ENCODE measurements at regions not wholly inside any gene's neighbourhood (a gene's known extent, or its start where the extent isn't known, plus 50 kb on each side); places are given as distances from the start of the nearest gene placed in this dataset.
"Not testable (repeated sequence)": the region's sequence is repeated elsewhere in the genome, so short reads cannot be mapped to it uniquely, and the experiment has no call there.

DNA sequence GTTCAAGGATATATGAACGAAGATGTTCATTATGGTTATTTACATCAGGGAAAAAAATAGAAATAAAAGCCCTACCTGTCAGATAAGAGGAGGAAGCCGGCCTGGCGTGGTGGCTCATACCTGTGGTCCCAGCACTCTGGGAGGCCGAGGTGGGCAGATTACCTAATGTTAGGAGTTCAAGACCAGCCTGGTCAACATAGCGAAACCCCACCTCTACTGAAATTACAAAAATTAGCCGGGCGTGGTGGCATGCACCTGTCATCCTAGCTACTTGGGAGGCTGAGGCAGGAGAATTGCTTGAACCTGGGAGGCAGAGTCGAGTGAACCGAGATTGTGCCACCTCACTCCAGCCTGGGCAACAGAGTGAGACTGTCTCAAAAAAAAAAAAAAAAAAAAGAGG, 328.8 kb upstream of the SFRP2 start:
- DNase-seq (ENCODE audit: low spot score); intact Hi-C loops (cut with DNase I): not testable (repeated sequence)

DNA sequence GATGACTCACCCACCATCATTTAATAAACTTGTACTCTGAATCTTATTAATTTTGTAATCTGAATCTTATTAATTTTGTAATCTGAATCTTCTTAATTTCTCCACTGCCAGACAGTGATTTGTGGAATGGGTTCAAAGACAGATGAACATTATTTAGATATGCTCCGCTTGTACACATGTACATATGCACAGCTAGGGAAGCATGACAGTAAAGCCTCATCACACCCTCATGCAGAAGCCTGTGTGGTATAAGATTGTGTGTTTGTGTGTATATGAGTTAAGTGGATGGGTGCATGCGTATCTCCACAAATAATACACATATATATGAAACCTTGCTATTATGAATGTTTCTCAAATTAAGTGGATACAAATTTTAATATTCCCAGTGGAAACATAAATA, 318.5 kb upstream of the SFRP2 start:
- no peak for DNase-seq (ENCODE audit: low spot score)
- intact Hi-C loops (cut with DNase I) = no loop called here

DNA sequence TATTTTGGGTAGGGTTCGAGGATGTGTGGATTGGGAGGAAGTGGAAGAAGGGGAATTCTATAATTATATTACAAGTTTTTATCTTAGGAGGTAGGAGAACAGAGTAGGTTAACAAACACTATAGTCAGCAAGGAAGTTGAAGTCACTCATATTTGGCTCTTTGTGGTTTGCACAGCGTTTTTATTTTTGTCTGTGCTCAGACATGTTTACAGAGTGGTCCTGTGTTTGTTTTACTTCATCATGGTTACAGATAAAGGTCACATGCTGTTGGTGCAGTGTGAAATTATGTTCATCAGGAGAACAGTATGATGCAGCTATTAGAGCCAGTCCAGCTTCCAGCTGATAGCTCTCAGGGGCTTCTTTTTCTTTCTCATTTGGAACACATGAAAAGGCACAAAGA, 299.9 kb upstream of the SFRP2 start:
- intact Hi-C loops (cut with DNase I) = no loop called here
- DNase-seq (ENCODE audit: low spot score) = no peak

DNA sequence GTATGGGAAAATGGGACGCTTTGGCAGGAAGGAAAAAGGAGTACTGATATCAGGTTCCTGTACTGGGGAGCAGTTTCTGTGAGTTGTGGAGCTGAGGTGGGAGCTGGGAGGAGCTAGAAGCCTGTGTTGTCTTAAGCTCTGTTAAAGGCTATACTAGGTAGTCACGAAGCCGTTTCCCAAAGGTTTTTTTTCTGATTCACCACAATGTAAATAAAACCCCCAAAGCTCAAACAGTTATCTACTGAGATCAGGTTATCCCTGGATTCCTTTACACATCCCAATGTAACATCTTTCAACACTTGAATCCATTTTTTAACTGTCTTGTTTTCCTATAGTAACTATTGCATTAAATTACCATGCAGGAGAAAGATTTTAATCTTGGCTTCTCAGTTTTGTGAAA, 297.4 kb upstream of the SFRP2 start:
- no peak for DNase-seq (ENCODE audit: low spot score)
- intact Hi-C loops (cut with DNase I) = no loop called here

DNA sequence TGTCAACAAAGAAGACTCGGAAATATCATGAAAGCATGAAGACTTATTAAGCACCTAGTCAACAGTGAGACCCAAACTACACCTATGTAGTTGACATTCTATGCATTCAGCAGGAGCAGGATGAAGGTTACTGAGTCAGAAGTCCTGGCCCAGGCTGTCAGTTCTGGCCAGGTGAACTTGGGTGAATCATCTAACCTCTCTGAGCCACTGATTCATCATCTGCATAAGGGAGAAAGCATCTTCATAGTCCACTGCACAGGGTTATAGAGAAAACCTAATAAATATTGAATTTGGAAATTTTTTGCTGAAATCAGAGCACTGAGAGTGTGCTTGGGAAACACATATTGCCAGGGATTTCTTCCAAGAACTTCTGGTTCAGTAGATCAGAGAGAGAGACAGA, 296.0 kb upstream of the SFRP2 start:
- no peak for DNase-seq (ENCODE audit: low spot score)
- intact Hi-C loops (cut with DNase I) = no loop called here

DNA sequence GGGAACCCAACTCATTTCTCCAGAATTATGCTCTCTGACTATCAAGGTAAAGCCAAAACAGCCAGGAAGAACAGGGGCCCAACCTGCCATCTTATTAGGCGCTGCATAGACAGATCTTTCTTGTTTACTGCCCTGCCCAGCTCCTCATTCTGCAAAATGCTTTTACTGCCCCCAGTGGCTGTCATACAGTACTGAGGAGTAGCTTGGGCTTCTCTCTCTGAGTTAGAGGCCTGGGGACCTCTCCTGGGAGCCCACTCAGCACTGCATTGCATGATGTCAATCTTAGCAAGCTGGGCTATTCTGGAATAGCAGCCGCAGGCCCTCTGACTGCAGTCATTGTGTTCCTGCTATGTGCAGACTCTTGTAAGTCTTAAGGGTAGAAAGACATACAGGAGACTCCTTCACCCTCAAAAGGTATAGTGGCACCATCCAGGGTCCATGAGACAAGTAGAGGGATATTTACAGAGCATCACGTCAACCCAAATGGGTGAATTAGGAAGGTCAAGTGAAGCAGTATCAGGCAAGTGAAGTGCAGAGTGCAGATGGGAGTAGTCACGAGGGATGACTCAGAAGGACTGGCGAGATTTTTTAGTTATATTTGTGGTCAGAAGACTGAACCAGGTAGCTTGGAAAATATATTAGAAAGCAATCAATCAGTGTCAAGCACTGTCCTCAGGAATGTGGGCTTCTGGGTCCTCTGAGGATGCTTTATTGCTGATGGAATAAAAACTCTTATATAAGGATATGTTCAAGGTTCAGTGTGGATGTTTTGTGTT, 294.1 kb upstream of the SFRP2 start:
- DNase-seq (ENCODE audit: low spot score) = no peak
- intact Hi-C loops (cut with DNase I) = no loop called here

DNA sequence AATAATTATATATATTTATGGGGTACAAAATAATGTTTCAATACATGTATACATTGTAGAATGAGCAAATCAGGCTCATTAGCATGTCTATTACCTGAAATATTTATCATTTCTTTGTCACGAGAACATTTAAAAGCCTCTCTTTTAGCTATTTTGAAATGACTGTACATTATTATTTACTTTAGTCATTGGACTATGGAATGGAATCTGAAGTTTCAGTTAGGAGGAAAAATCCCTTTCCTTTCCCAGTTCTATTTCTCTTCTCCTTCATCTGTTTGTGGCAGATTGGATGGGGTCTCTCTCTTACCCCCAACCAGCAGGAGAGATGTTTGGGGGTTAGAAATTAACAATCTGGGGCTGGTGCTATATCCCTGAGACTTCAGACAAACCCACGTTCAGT, 292.5 kb upstream of the SFRP2 start:
- DNase-seq (ENCODE audit: low spot score) = no peak
- intact Hi-C loops (cut with DNase I) = no loop called here

DNA sequence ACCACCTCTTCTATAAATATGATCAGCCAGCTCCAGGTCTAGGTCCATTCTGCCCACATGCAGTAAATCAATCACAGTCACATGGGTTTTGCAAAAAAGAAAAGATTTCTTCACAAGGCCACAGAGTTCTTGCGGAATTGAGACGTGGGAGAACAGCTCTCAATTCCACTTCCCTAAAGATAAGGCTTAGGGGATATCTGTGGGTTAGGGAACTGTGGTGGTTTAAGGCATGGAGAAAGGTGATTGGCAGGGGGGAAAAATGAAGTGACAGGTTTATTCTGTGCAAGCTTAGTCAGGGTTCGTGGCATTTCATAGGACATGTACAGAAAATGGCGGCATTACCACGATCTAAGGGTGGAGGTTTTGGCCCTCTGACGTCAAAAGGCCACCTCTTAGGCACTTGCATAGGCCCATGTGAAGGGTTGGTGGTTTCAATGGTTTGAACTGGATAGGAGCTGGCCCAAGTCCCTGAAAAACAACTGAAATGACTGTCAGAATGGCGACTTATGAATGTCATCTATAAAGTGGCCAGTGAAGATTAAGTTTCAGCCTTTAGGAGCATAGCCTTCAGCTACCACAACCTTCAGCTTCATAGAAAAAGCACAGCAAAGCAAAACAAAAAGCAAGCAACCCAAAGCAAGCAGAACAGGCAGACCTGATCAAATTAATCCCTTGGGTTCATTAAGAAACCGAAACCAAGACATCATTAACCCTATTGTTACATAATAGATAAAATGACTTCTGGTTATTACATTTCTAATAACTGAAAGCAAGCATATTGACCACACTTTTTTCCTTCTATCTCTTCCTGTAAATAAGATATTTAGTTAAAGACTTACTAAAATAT, 289.8 kb upstream of the SFRP2 start:
- DNase-seq (ENCODE audit: low spot score) = no peak
- intact Hi-C loops (cut with DNase I) = no loop called here

DNA sequence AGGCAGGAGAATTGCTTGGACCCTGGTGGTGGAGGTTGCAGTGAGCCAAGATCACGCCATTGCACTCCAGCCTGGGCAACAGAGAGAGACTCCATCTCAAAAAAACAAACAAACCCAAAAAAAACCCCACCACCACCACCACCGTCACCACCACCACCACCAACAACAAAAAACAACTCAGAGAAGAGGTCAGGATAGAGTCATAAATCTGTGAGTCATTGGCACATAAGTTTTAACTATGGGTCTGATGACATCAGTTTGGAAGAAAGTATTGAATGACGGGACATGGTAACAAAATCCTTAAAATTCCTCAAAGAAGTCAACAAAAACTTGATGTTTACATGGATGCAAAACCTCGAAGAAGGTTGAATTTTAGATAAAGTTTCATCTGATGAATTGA, 288.0 kb upstream of the SFRP2 start:
- DNase-seq (ENCODE audit: low spot score) = no peak
- intact Hi-C loops (cut with DNase I) = no loop called here

DNA sequence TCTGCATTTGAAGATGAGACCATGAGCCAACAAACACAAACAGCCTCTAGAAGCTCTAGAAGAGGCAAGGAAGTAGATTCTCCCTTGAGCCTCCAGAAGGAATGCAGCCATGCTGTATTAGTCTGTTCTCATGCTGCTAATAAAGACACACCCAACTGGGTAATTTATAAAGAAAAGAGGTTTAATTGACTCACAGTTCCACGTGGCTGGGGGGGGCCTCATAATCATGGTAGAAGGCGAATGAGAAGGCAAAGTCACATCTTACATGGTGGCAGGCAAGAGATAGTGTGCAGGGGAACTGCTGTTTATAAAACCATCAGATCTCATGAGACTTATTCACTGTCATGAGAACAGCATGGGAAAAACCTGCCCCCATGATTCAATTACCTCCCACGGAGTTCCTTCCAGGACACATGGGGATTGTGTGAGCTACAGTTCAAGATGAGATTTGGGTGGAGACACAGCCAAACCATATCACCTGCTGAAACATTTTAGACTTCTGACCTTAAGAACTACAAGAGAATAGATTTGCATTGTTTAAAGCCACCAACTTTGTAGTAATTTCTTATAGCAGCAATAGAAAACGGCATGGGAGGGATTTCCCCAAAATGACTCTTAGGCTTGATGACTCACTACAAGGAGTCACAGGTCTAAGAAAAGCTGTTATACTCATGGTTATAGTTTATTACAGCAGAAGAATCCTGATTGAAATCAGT, 284.4 kb upstream of the SFRP2 start:
- no peak for DNase-seq (ENCODE audit: low spot score)
- intact Hi-C loops (cut with DNase I) = no loop called here

DNA sequence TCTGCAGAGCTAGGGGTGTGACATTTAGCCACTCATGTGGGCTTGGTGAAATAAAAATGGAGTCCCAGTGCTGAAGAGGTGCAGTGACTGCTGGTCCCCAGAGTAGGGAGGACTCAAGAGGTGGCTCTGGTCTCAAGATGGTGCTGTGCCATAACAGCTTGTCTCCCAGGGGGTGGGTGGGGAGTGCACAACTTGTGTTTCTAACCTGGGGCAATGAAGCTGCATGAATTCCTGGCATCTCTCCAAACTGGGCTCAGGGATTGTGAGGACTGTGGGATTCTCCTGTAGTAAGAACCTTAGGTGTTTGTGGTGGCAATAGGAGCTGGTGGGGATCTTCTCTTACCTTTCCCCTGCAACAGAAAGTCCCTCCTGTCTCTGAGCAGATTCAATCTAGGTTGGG, 278.9 kb upstream of the SFRP2 start:
- no peak for DNase-seq (ENCODE audit: low spot score)
- intact Hi-C loops (cut with DNase I) = no loop called here

DNA sequence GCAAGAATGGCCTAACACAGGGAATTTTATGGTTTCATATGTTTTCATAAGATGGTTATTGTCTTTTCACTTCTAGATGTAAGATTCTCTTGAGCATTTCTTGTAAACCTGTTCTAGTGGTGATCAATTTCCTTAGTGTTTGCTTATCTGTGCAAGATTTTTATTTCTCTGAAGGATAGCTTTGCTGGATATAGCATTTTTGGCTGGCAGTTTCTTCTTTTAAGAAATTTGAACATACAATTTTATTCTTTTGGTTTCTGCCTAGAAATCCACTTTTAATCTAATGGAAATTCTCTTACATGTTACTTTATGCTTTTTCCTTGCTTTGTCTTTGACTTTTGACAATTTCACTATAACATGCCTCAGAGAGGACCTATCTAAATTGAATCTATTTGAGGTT, 276.5 kb upstream of the SFRP2 start:
- no peak for DNase-seq (ENCODE audit: low spot score)
- intact Hi-C loops (cut with DNase I) = no loop called here

DNA sequence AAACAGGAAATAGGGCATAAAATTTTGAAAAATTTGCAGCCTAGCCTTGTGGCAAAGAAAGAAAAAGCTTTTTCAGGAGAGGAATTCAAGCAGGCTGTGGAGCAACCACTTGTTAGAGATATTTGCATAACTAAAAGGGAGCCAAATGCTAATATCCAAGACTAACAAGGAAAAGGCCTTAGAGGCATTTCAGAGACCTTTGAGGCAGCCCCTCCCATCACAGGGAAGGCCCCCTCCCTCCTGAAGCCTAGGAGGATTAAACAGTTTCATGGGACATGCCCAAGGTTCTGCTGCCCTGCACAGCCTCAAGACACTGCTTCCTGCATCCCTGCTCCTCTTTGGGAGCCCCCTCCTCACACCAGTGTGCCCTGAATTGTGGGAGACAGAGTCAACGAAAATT, 275.4 kb upstream of the SFRP2 start:
- intact Hi-C loops (cut with DNase I) = no loop called here
- no peak for DNase-seq (ENCODE audit: low spot score)

DNA sequence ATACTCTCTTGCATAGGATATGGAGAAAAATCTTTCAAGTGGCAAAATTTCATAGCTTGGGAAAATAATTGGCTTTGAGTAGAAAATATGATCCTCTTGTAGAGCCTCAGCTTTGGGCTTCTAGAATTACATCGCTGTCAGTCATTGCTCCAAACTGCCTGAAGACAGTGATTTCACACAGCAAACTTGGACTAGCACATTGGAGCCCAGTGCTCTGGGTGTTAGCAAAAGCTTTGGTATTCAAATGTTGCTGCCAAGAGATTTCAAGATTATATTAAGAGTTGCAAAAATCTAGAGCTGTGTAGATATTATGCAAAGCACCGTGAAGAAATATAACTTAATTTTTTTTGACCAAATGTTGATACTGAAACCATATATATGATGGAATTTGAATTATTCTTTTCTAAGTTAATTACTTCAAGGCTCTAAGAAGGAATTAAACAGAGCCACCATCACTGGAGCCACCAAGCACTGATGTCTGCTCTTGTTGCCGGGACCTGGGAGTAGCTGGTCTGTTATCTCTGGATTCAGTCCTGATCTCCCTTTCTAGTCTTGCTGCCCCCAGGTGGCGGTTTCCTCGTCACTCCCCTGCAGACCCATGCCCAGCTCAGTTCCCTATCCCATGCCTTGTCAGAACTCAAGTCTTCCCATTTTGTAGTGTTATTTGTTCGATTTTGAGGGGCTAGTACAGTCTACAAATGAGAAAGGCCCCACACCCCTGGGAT, 260.7 kb upstream of the SFRP2 start:
- no peak for DNase-seq (ENCODE audit: low spot score)

DNA sequence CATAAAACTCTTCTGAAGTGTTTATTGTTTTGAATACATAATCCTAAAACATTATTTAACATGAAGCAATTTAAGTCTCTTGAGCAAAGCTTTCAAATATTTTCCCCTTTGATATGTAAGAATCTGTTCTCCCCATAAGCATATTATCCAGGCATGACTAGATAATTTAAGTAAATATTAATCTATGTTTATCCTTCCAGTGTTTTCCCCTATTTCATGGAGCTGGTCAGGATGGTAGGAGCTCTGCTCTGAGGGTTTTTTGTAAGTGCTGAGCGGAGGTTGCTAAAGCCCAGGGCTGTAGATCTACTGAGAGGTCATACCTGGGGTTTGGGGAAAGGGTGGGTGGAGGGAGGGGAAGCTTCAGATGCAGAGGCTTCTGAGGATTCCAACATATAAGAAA, 258.9 kb upstream of the SFRP2 start:
- no peak for DNase-seq (ENCODE audit: low spot score)
- intact Hi-C loops (cut with DNase I) = no loop called here

More for the DNA sequence above, 260.7 kb upstream of the SFRP2 start:
- intact Hi-C loops (cut with DNase I) = no loop called here

DNA sequence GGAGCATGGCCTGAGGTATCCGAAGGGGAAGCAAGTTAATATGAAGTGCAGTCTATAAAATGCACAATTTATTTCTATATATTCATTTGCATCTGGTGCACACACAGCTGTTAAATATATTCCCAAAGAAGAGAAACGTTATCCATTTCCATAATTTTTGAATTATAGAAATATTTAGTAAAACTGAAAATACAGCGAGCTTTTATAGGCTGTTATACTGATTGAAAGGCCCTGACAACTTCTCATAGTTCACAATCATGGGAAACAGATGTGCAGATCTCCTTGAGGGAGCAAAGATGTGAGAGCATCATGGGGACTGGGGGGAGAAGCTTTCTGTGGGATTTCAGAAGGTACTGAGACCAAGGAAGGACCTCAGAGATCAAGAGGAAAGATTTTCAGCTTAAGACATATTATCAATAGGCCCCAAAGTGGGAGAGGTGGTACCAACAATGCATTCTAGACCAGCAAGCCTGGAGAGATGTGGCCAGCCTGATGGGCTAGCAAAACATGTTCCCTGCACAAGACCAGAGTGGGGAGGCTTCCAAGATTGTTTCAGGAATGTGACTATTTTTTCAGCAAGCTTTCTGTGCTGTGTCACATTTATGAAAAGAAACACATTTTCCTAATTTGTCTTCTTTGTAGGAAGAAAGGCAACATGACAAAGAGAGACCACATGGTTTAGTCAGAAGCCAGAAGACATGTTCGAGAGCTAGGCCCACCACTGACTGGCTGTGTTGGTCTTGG, 256.0 kb upstream of the SFRP2 start:
- no peak for DNase-seq (ENCODE audit: low spot score)
- intact Hi-C loops (cut with DNase I) = no loop called here

DNA sequence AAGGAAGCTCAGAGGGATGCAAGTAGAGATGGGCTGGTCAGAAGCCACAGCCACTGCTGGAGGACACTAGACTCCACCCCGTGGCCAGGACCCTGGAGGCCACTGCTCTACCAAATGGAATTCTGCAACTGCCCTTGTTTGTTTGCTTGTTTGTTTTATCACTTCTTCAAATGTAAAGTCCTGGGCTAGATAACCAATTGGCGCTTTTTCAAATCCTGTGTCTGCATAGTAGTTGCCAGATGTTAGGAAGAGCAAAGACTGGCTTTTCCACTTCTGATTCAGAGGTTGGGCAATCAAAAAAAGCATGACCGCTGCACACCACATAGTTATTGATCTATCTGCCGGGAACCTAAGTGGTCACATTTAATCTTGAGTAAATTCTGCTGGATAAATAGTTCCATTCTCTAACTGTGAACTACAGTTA, 255.2 kb upstream of the SFRP2 start:
- intact Hi-C loops (cut with DNase I) = no loop called here
- DNase-seq (ENCODE audit: low spot score) = no peak

DNA sequence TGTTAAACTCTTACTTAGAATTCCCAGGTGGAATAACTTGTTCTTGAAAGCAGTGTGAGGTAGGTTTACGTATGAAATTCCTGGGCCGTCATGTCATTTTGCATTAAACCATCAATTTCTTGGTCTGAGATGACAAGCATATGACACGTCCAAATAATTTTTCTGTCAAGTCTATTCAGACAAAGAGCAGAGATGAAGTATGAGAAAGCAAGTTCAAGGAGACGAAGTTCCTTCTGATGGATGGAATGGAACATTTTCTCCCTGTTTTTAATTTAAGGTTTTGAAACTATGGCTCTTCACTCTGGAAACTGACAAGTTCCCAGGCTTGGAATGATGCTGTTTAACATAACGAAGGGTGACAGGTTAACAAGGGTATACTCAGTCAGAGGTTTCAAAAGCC, 252.8 kb upstream of the SFRP2 start:
- intact Hi-C loops (cut with DNase I) = no loop called here
- DNase-seq (ENCODE audit: low spot score) = no peak

Measured in cardiac septum (tissue), 1 donor.